ENCODE measurements at regions not wholly inside any gene's neighbourhood (a gene's known extent, or its start where the extent isn't known, plus 50 kb on each side); places are given as distances from the start of the nearest gene placed in this dataset.

DNA sequence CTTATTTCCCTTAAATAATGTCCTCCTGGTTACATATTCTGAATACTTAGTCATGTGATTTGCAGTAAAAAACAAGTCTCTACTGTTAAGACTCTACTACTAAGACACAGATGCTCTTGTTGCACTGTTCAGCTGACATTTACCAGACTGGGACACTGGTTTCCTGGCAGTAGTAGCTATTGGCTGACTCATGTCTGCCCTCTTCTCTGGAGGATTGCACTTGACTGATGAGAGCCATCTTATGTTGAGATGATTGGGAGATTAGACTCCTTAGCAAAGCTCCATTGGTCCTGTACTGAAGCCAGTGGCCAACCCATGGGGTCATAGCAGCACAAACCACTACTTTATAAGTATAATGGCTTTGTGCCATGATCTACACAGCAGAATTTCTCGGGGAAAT is 1672.6 kb upstream of the PCDH20 start:
- TF ChIP-seq CTCF (IDR thresholded peaks at IDR 0.05) (no peak), POLR2A (IDR thresholded peaks at IDR 0.05) (no peak)
- Histone ChIP-seq H3K27ac (no peak overlapping the region), H3K4me3 (no peak overlapping the region), H3K27me3 (no peaks in the 10 kb centered on the region), H3K36me3 (no peaks in the 10 kb centered on the region), H3K4me1 (no peaks in the 10 kb centered on the region), H3K9me3 (no peaks in the 10 kb centered on the region)
- 63 to 83% methylated on average over 1 of the region's 1 CpG for WGBS, 2 donors
- no peak for DNase-seq
- intact Hi-C loops (cut with DNase I) = no loop called here

DNA sequence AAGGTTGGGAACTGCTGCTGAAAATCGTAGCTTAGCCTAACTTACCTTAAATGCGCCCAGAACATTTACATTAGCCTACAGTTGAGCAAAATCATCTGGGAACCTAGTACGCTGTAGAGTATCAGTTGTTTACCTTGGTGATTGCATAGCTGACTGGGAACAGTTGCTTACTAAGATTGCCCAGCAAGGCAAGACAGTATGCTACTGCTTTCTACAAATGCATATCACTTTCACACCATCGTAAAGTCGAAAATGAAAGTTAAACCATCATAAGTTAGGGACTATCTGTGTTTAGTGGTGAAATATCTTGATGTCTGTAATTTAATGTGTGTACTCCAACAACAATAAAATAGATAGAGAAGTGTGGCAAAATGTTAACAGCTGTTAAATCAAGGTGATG is 1670.6 kb upstream of the PCDH20 start:
- Histone ChIP-seq H3K36me3 (no peaks in the 10 kb centered on the region), H3K27me3 (no peaks in the 10 kb centered on the region), H3K4me3 (no peak overlapping the region), H3K27ac (no peak overlapping the region), H3K4me1 (no peaks in the 10 kb centered on the region), H3K9me3 (peaks cover 0 to 2% (median 0%) of the 10 kb centered on the region in 3 donors)
- TF ChIP-seq POLR2A (IDR thresholded peaks at IDR 0.05) (no peak), CTCF (IDR thresholded peaks at IDR 0.05) (no peak)
- intact Hi-C loops (cut with DNase I) = no loop called here
- no peak for DNase-seq
- WGBS, 2 donors = 72 to 82% methylated on average over 5 of the region's 5 CpGs

GRCh38 chr13:63085851-63086250 is 1670.2 kb upstream of the PCDH20 start:
- intact Hi-C loops (cut with DNase I) = no loop called here
- Histone ChIP-seq H3K4me3 (no peak overlapping the region), H3K4me1 (no peaks in the 10 kb centered on the region), H3K27me3 (no peaks in the 10 kb centered on the region), H3K9me3 (peaks cover 0 to 2% (median 0%) of the 10 kb centered on the region in 3 donors), H3K27ac (no peak overlapping the region), H3K36me3 (no peaks in the 10 kb centered on the region)
- TF ChIP-seq POLR2A (IDR thresholded peaks at IDR 0.05) (no peak), CTCF (IDR thresholded peaks at IDR 0.05) (no peak)
- WGBS, 2 donors = 62 to 76% methylated on average over 4 of the region's 4 CpGs
- no peak for DNase-seq

DNA sequence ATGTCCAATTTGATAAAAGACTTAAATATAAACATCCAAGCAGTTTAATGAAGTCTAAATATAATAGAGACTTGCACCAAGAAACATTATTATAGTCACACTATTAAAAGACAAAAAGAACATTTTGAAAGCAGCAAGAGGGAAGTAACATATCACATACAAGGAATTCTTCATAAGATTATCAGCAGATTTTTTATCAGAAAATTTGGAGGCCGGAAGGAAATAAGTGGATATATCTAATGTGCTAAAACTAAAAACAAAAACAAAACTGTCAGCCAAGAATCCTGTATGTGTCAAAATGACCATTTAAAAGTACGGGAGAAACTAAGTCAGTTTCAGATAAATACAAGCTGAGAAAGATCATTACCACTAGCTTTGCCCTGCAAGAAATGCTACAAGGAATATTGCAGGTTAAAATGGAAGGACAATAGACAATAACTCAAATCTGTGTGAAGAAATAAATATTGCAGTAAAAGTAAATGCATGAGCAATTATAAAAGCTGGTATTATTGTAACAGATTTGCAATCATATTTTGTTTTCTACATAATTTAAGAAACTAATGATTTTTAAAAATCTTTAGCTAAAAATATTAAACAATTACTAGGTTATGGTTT is 1665.9 kb upstream of the PCDH20 start:
- Histone ChIP-seq H3K36me3 (no peaks in the 10 kb centered on the region), H3K4me1 (no peaks in the 10 kb centered on the region), H3K27ac (no peak overlapping the region), H3K9me3 (peaks cover 0 to 6% (median 2%) of the 10 kb centered on the region in 3 donors), H3K4me3 (no peak overlapping the region), H3K27me3 (no peaks in the 10 kb centered on the region)
- 77 to 84% methylated on average over 2 of the region's 2 CpGs for WGBS, 2 donors
- intact Hi-C loops (cut with DNase I) = no loop called here
- no peak for TF ChIP-seq POLR2A (IDR thresholded peaks at IDR 0.05)
- no peak for TF ChIP-seq CTCF (IDR thresholded peaks at IDR 0.05)
- DNase-seq = no peak

GRCh38 chr13:63075126-63075525 is 1659.5 kb upstream of the PCDH20 start:
- Histone ChIP-seq H3K36me3 (no peaks in the 10 kb centered on the region), H3K27me3 (no peaks in the 10 kb centered on the region), H3K27ac (no peak overlapping the region), H3K4me3 (no peak overlapping the region), H3K4me1 (no peaks in the 10 kb centered on the region), H3K9me3 (peaks cover 0 to 6% (median 0%) of the 10 kb centered on the region in 3 donors)
- no peak for DNase-seq
- TF ChIP-seq POLR2A (IDR thresholded peaks at IDR 0.05) (no peak), CTCF (IDR thresholded peaks at IDR 0.05) (no peak)
- intact Hi-C loops (cut with DNase I) = no loop called here
